ENCODE measurements at regions not wholly inside any gene's neighbourhood (a gene's known extent, or its start where the extent isn't known, plus 50 kb on each side); places are given as distances from the start of the nearest gene placed in this dataset.

DNA sequence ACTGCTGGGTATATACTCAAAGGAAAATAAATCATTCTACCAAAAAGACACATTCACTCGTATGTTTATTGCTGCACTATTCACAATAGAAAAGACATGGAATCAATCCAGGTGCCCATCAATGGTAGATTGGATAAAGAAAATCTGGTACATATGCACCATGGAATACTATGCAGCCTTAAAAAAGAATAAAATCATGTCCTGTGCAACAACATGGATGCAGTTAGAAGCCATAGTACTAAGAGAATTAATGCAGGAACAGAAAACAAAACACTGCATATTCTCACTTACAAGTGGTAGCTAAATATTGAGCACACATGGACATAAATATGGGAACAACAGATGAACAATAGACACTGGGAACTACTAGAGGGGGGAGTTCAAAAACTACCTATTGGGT, 96.3 kb downstream of the FAM76B start:
- DNase-seq (ENCODE audit: low read depth): no peak
- TF ChIP-seq, protein P1, sequence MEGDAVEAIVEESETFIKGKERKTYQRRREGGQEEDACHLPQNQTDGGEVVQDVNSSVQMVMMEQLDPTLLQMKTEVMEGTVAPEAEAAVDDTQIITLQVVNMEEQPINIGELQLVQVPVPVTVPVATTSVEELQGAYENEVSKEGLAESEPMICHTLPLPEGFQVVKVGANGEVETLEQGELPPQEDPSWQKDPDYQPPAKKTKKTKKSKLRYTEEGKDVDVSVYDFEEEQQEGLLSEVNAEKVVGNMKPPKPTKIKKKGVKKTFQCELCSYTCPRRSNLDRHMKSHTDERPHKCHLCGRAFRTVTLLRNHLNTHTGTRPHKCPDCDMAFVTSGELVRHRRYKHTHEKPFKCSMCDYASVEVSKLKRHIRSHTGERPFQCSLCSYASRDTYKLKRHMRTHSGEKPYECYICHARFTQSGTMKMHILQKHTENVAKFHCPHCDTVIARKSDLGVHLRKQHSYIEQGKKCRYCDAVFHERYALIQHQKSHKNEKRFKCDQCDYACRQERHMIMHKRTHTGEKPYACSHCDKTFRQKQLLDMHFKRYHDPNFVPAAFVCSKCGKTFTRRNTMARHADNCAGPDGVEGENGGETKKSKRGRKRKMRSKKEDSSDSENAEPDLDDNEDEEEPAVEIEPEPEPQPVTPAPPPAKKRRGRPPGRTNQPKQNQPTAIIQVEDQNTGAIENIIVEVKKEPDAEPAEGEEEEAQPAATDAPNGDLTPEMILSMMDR (conservative IDR thresholded peaks at IDR 0.05; ENCODE audit: low read depth, low read length): no peak
- no peak overlapping the region for H3K4me3 ChIP-seq (ENCODE audit: low read depth, low read length)

DNA sequence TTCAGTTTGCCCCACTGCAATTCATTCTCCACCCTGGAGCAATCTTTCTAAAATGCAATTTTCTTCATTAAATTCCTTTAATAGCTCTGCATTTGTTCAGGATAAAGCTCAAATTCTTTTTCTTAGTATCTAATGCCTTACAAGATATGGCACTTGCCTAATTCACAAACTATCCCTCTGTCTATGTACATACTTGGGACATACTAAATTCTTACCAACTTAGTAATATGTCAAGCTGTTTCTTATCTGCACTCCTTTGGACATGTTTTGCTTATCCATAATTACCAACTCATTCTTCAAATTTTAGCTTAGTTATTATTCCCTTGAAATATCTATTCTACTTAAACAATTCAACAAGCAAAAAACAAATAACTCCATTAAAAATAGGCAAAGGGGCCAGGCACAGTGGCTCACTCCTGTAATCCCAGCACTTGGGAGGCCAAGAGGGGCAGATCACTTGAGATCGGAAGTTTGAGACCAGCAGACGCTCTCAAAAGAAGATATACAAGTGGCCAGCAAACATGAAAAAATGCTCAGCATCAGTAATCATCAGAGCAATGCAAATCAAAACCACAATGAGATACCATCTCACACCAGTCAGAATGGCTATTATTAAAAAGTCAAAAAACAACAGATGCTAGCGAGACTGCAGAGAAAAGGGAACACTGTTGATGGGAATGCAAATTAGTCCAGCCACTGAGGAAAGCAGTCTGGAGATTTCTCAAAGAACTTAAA, 96.9 kb downstream of the FAM76B start:
- no peak for DNase-seq (ENCODE audit: low read depth)
- TF ChIP-seq, protein P1 (conservative IDR thresholded peaks at IDR 0.05; ENCODE audit: low read depth, low read length): no peak
- no peak overlapping the region for H3K4me3 ChIP-seq (ENCODE audit: low read depth, low read length)

DNA sequence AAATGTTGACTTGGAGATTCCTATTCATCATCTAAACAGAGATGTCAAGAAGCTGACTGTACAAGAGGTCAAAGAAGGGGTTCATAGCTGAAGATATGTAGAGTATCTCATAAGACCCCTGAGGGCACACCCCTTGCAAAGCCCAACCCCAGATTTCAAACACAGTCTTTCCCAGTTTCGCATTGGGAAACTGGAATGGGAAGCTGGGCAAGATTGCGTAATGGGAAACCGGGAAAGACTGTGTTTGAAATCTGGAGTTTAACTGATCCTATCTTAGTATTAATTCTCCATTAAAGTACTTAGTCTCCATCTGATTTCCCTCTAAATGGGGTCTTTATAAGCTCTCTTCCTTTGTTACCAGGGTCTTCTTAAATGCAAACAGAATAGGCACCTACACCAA, 99.5 kb downstream of the FAM76B start:
- no peak for DNase-seq (ENCODE audit: low read depth)
- H3K4me3 ChIP-seq (ENCODE audit: low read depth, low read length): no peak overlapping the region
- TF ChIP-seq, protein P1 (conservative IDR thresholded peaks at IDR 0.05; ENCODE audit: low read depth, low read length): no peak

DNA sequence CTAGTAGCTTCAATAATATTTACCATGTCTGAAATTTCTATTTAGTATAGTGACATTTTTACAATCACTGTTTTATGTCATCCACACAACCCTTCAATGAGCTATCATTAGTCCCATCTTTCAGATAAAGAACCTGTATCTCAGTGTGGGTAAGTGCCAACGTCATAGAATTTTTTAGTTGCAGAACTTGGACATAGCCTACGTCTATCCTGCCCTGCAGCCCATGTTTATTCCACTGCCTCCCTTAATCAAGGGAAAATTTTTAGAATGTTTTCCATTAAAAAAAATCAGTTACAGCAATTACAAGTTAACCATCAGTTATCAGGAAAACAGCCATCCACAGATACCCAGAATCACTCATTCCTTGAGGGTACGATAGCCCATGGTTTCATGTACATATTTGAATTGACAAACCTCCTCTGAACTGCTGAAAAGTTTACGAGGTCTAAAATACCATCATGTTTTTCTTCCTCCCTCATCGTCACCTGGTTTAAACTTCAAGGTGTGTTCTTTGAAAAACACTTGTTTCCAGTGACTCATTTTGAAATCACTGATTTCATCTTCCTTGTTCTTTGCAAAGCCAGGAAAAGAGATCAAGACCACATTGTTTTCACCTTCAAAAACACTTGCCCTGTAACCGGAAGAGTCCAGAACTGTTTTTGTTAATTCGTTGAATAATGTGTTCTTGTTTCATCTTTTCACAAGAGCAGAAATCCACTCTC, 100.9 kb downstream of the FAM76B start:
- no peak overlapping the region for H3K4me3 ChIP-seq (ENCODE audit: low read depth, low read length)
- no peak for DNase-seq (ENCODE audit: low read depth)
- TF ChIP-seq, protein P1 (conservative IDR thresholded peaks at IDR 0.05; ENCODE audit: low read depth, low read length): no peak

DNA sequence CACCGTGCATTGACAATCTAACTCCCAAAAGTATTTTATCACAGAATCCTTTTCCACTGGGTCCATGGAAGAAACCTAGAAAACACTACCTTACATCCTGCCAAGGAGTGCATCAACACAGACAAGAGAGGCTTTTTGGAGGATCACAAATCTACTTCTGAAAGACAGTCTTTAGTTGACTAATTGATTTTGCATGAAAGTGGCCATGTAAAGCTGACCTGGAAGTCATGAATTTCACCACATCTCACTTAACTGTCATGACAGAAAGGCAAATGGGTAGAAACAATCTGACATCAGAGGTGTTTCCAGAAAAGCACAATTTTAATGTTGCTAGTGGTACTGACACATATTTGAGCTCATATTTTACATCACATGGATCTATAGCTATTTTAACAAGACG, 101.6 kb downstream of the FAM76B start:
- no peak for DNase-seq (ENCODE audit: low read depth)
- H3K4me3 ChIP-seq (ENCODE audit: low read depth, low read length): no peak overlapping the region
- TF ChIP-seq, protein P1 (conservative IDR thresholded peaks at IDR 0.05; ENCODE audit: low read depth, low read length): no peak

DNA sequence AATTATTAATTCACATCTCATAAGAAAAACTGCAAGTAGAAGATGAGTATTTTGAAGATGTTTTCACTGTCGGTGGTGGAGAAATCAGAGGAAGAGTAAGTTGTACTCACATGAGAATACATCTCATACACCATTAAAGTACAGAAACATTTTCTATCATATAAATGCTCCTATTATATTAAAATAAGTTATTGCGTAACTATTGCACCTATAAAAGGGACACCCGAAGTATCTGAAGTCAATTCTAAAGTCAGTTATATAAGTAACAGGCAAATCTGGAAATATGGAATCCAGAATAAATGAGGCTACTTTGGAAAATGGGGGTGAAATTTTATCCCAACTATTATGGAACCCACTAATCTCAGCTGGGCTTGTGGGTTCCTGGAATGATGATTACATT, 103.3 kb downstream of the FAM76B start:
- no peak overlapping the region for H3K4me3 ChIP-seq (ENCODE audit: low read depth, low read length)
- TF ChIP-seq, protein P1 (conservative IDR thresholded peaks at IDR 0.05; ENCODE audit: low read depth, low read length): no peak
- DNase-seq (ENCODE audit: low read depth): no peak

Measured in epithelial cell of proximal tubule (primary cell).